Inflammatory macrophage (primary cell): ENCODE measurements at regions not wholly inside any gene's neighbourhood (a gene's known extent, or its start where the extent isn't known, plus 50 kb on each side); places are given as distances from the start of the nearest gene placed in this dataset.
A peak's percentile ranks its signal among the peaks of the same experiment; 100 is the strongest.
"Not testable (repeated sequence)": the region's sequence is repeated elsewhere in the genome, so short reads cannot be mapped to it uniquely, and the experiment has no call there.

ENCODE experiments used
- DNase-seq, 2 donors: peaks; one replicate each; pipeline ENCODE4 v3.0.0-alpha.2; 2020 to 2022

- peak in 1 of 2 donors; percentile 9 for DNase-seq
Measured at GRCh38 chr14:80055667-80056496, 155.4 kb downstream of the DIO2 start.

GRCh38 chr14:80055226-80055625, 156.1 kb downstream of the DIO2 start:
- no peak for DNase-seq

GRCh38 chr14:80054020-80054419, 157.3 kb downstream of the DIO2 start:
- no peak for DNase-seq

- DNase-seq, result no peak
Measured at GRCh38 chr14:80049055-80049454, 162.2 kb downstream of the DIO2 start.

- DNase-seq, result no peak
Measured at GRCh38 chr14:80047761-80048160, 163.5 kb downstream of the DIO2 start.

GRCh38 chr14:80037349-80037748, 174.0 kb downstream of the DIO2 start:
- DNase-seq, result no peak

- DNase-seq, result no peak
Measured at GRCh38 chr14:80024417-80024816, 186.9 kb downstream of the DIO2 start.

GRCh38 chr14:80018476-80018875, 192.8 kb downstream of the DIO2 start:
- DNase-seq, result not testable (repeated sequence)

GRCh38 chr14:80017795-80018194, 193.5 kb downstream of the DIO2 start:
- DNase-seq, result no peak

GRCh38 chr14:80010245-80010644, 201.1 kb downstream of the DIO2 start:
- not testable (repeated sequence) for DNase-seq

- DNase-seq, result no peak
Measured at GRCh38 chr14:80005561-80005960, 205.7 kb downstream of the DIO2 start.

GRCh38 chr14:80004871-80005270, 206.4 kb downstream of the DIO2 start:
- DNase-seq, result no peak

GRCh38 chr14:80003138-80003537, 208.2 kb downstream of the DIO2 start:
- DNase-seq, result no peak

GRCh38 chr14:79997509-79998208, 213.6 kb downstream of the DIO2 start:
- no peak for DNase-seq

- no peak for DNase-seq
Measured at GRCh38 chr14:79992407-79993198, 218.7 kb downstream of the DIO2 start.

GRCh38 chr14:79991866-79992265, 219.4 kb downstream of the DIO2 start:
- no peak for DNase-seq

GRCh38 chr14:79989990-79990389, 221.3 kb downstream of the DIO2 start:
- no peak for DNase-seq

- no peak for DNase-seq
Measured at GRCh38 chr14:79986251-79986650, 225.1 kb downstream of the DIO2 start.

GRCh38 chr14:79972230-79972629, 239.1 kb downstream of the DIO2 start:
- no peak for DNase-seq

- no peak for DNase-seq
Measured at GRCh38 chr14:79971330-79971729, 240.0 kb downstream of the DIO2 start.

GRCh38 chr14:79967453-79967852, 243.9 kb downstream of the DIO2 start:
- DNase-seq, result no peak

- DNase-seq, result no peak
Measured at GRCh38 chr14:79967001-79967400, 244.3 kb downstream of the DIO2 start.

- DNase-seq, result no peak
Measured at GRCh38 chr14:79965896-79966295, 245.4 kb downstream of the DIO2 start.
